Renal cortex interstitium (tissue), 11 donors: ENCODE measurements at regions not wholly inside any gene's neighbourhood (a gene's known extent, or its start where the extent isn't known, plus 50 kb on each side); places are given as distances from the start of the nearest gene placed in this dataset.

Source experiments
- DNase-seq, 11 donors: peaks; one replicate each; pipeline ENCODE4 v3.0.0-alpha.2; 2013; ENCODE audit warnings: low read depth in 9 of 11, low spot score in 4 of 11; ENCODE audit errors: extremely low read depth in 1 of 11

- no peak for DNase-seq
These were observed 147.9 kb downstream of the PMP22 start for GRCh38 chr17:15117239-15117638.

GRCh38 chr17:15112846-15113617, 152.1 kb downstream of the PMP22 start:
- DNase-seq = no peak

DNA sequence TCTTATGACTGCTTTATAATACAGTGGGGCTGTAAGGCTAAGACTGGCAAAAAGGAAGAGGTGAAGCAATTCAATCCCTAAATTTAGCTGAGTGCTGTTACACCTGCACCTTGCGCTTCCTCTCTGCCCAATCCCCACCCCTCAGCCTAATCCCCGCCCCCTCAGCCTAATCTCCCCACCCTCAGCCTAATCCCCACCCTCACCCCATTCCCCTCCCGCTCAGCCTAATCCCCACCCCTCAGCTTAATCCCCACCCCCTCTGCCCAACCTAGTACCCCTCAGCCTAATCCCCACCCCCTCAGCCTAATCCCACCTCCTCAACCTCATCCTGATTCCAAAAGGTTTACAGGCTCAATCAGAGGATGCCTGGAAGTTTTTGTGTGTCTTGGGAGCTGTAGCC, 155.5 kb downstream of the PMP22 start:
- no peak for DNase-seq

- no peak for DNase-seq
These were observed 156.1 kb downstream of the PMP22 start for GRCh38 chr17:15108992-15109391.

DNA sequence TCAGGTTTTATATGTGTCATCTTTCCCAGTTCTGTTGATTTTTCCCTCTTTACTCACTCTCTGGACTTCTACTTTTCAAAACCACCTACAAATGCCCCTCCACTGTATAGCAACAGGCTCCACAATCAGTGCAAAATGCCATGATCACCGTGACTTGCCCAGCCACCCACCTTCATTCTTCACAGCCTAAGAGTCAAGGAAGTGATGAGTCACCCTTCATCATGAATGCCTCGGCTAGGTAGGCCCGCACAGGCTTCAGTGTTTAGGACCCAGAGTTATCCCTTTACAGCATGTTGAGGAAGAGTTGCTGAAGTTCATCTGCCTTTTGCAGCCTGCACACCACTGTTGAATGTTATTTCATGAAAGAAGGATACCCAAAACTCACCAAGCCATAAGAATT, 158.6 kb downstream of the PMP22 start:
- no peak for DNase-seq

GRCh38 chr17:15103785-15104184, 161.3 kb downstream of the PMP22 start:
- DNase-seq = no peak

GRCh38 chr17:15101175-15101574, 164.0 kb downstream of the PMP22 start:
- DNase-seq = no peak

DNA sequence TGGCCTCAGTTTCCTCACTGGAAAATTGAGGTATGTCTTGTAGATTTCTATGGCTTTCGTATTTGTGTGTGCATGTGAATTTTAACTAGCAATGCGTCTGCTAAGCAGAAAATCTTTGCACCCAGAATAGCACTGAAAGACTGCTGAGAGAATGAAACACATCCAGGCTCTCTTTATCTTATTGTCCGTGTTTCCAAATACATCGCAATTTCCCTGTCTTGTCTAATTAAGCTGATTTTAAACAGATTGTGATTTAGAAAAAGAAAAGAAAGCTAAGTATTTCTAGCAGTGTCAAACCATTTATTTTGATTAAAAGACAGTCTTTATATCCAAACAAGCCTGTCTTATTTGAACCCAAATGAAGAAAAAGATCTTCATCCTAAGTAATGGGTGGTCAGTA, 168.6 kb downstream of the PMP22 start:
- no peak for DNase-seq

GRCh38 chr17:15095935-15096334, 169.2 kb downstream of the PMP22 start:
- no peak for DNase-seq

DNA sequence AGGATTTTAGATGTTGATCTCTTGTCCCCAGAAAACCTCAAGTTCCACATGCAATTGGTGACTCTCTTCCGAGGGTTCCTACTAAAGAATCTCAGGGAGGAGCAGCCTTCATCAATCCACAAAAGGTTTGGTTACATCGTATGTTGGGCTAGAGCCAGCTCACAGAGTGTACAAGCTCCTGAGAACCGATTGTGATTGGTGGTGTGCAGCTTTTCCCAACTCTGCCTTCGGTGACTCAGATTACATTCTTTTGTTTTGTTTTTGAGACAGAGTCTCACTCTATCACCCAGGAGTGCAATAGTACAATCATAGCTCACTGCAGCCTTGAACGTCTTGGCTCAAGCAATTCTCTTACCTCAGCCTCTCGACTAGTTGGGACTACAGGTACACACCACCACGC, 172.4 kb downstream of the PMP22 start:
- DNase-seq = no peak

DNA sequence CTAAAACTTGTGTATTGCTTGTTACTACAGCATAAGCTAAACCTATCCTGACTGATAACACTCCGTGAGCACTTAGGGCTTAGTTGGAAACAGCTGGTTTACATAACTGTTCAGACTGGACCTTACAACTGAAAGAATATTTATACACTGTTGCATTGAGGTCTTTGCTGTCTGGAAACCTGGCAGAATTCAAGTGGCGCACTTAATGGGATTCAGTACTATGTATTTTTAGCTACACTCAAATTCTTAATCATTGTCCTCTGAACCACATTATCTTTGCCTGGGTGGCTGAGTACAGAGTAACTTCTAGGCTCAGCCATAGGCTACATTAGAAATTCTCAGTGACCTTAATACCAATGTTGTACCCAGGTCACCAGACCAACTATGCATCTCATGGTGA, 172.9 kb downstream of the PMP22 start:
- DNase-seq = no peak

DNA sequence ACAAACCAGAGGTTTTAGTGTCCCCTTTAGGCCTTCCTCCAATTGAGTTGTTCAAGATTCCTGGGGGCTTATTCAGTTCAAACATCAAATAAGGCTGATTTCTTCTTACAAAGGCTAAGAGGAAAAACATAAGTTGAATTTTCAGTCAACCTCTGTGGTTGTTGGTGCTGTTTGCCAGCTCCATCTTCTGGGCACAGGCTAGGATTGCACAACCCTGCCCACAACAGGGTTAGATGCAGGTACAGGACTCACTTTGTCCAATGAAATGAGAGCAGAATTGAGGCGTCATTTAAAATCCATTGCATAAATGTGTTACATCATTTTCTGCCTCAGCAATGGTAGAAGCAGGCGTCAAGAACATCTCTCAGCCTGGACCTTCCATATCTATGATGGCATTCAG, 173.3 kb downstream of the PMP22 start:
- DNase-seq = no peak

- no peak for DNase-seq
These were observed 174.6 kb downstream of the PMP22 start for GRCh38 chr17:15090533-15090932.

- DNase-seq = no peak
These were observed 177.2 kb downstream of the PMP22 start for GRCh38 chr17:15087946-15088345.

DNA sequence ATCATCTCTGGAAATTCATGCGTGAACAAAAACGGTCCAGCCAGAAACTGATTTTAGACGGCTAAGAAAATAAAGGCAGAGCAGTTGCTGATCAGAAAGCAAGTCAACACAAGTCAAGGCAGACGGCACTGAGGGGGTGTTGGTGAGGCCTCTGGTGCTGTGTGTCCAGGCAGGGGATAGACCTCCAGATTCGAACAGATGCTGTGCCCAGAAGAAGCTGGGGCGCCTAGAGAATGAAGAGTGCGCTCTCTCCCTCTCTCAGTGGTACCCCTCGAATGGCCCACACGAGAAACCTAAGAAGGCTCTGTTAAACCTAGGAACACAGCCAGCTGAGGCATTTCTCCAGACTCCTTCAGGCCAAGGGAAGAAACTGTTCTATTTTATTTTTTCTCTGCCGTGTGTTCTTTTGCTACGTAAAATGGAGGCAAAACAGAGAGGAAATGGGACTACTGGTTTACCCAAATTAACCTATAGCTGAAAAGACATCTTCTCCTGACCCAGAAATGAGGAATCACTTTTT, 178.3 kb downstream of the PMP22 start:
- DNase-seq = no peak

DNA sequence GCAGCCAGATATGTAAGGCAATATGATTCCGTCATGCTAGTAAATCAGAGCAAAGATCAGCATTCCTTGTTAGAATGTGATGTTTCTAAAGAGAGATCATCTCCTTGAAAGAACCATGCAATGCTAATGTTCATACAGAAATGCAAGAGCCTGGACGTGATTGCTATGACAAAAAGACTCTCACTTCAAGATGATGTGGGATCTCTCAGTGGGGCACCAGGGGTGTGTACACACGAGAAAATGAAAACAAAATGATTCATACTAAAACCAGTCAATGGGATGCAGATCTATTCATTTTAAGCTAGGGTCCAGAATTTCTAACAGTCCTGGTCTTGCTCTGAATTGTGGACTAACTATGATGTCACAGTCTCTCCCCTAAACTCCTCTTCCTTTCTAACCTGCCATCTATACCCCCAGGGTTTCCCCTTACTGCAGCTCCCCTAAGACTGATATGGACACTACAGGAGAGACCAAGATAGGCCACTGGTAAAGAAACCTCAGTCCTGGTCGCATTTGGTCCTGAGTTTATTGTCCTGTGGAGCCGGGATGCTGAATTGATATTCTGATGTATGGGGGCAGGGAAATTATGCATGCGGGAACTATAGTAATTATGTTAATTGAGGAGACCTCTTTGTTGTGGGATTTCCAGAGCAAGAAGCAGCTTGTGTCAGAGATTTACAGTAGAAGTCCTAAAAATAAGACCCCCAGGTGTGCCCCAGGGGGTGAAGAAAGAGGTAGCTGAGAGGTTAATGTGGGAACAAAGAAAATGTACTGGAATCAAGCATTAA, 179.0 kb downstream of the PMP22 start:
- DNase-seq = no peak

DNA sequence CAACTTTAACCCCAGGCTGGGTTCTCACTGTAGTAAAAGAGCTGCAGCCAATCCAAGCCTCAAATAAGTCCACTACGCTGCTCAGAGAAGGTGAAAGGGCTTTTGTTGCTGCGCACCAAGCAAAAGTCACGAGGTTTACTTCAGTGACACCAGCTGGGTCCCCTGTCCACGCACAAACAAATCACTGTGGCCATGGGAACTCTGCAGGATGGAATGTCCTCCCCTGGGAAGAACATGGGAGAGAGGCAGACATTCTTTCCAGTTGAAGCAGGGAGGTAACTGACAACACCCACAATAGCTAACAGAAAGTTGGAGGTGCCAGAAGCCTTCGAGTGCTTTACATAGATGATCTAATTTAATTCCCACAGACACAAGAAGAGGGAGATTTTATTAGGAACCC, 181.9 kb downstream of the PMP22 start:
- no peak for DNase-seq

- DNase-seq = no peak
These were observed 184.1 kb downstream of the PMP22 start for GRCh38 chr17:15081008-15081407.

DNA sequence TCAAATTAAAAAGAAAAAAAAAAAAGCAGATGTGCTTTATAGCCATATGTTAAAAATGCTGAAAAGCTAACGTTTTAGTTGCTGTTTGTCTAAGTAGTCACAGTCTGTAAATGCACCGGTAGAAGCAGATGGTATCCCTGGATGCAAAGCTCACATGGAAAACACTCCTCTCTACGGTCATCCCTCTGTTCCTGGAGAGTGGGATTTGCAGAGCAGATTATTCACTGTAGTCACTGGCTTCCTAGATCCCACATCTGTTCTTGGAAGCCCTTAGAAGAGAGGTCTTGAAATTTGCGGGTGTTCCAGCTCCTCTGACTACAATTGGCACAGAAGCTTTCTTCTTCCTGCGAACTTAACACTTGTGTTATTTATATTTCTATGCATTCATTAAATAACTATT, 186.6 kb downstream of the PMP22 start:
- no peak for DNase-seq

- no peak for DNase-seq
These were observed 188.0 kb downstream of the PMP22 start for GRCh38 chr17:15076991-15077663.
